MM.1S (cell line): ENCODE measurements at regions not wholly inside any gene's neighbourhood (a gene's known extent, or its start where the extent isn't known, plus 50 kb on each side); places are given as distances from the start of the nearest gene placed in this dataset.

Experiments
- DNase-seq: peaks from one replicate; pipeline ENCODE4 v3.0.0-alpha.2; 2015
- H2AFZ ChIP-seq: fragments of 300-600 bp; sonication (generic); 2 replicates; pipeline ENCODE4 v1.6.0; 2016; ENCODE audit warnings: antibody characterized with exemption, low read length
- H3F3A ChIP-seq: fragments of 300-600 bp; sonication (generic); 2 replicates; pipeline ENCODE4 v1.6.1; 2016; ENCODE audit warnings: mild to moderate bottlenecking, antibody characterized with exemption, low read length, moderate library complexity, mixed read lengths; ENCODE audit not compliant: insufficient read depth
- H3K27ac ChIP-seq: fragments of 300-600 bp; sonication (generic); 2 replicates; pipeline ENCODE4 v1.5.1; 2016; ENCODE audit warnings: mild to moderate bottlenecking, low read length
- H3K27me3 ChIP-seq: fragments of 300-600 bp; sonication (generic); replicated peaks from 2 replicates; pipeline ENCODE4 v1.6.0; 2016; ENCODE audit warnings: low read length; ENCODE audit not compliant: insufficient read depth
- H3K36me3 ChIP-seq: fragments of 300-600 bp; sonication (generic); replicated peaks from 2 replicates; pipeline ENCODE4 v1.6.1; 2016; ENCODE audit warnings: mild to moderate bottlenecking, low read length, mixed read lengths; ENCODE audit not compliant: insufficient read depth
- H3K4me1 ChIP-seq: fragments of 300-600 bp; sonication (generic); 2 replicates; pipeline ENCODE4 v1.6.1; 2016; ENCODE audit warnings: low read length, mixed read lengths
- H3K4me2 ChIP-seq: fragments of 300-600 bp; sonication (generic); 2 replicates; pipeline ENCODE4 v1.6.0; 2016; ENCODE audit warnings: low read depth, low read length
- H3K4me3 ChIP-seq: fragments of 300-600 bp; sonication (generic); 2 replicates; pipeline ENCODE4 v1.5.1; 2016; ENCODE audit warnings: low read length, mixed read lengths
- H3K79me2 ChIP-seq: fragments of 300-600 bp; sonication (generic); 2 replicates; pipeline ENCODE4 v1.6.1; 2016; ENCODE audit warnings: mixed run types, low read length, mixed read lengths
- H3K9ac ChIP-seq: fragments of 300-600 bp; sonication (generic); 2 replicates; pipeline ENCODE4 v1.6.1; 2016; ENCODE audit warnings: low read length, mixed read lengths
- H3K9me2 ChIP-seq: fragments of 300-600 bp; sonication (generic); replicated peaks from 2 replicates; pipeline ENCODE4 v1.6.1; 2016; ENCODE audit warnings: mild to moderate bottlenecking, low read length, mixed read lengths; ENCODE audit not compliant: insufficient read depth
- H3K9me3 ChIP-seq: fragments of 300-600 bp; sonication (generic); replicated peaks from 2 replicates; pipeline ENCODE4 v1.6.1; 2016; ENCODE audit warnings: mild to moderate bottlenecking, low read length, mixed read lengths; ENCODE audit not compliant: insufficient read depth
- H4K20me1 ChIP-seq: fragments of 300-600 bp; sonication (generic); 2 replicates; pipeline ENCODE4 v1.6.1; 2016; ENCODE audit warnings: mild to moderate bottlenecking, low read length, moderate library complexity, mixed read lengths; ENCODE audit not compliant: insufficient read depth
- CTCF ChIP-seq: fragments of 300-600 bp; sonication (generic); IDR thresholded peaks from 2 replicates; pipeline ENCODE4 v1.5.1; 2016; ENCODE audit warnings: antibody characterized with exemption, low read length, mixed read lengths
- EZH2 ChIP-seq: fragments of 300-600 bp; sonication (generic); optimal IDR thresholded peaks from 2 replicates; pipeline ENCODE3; 2017; ENCODE audit warnings: low read depth, mild to moderate bottlenecking, antibody characterized with exemption, low read length, mixed read lengths
- EZH2phosphoT487 ChIP-seq: fragments of 300-600 bp; sonication (generic); IDR thresholded peaks from 2 replicates; pipeline ENCODE4 v1.6.1; 2018; ENCODE audit warnings: antibody characterized with exemption, low read length

GRCh38 chr5:174325961-174326360 lies 280.5 kb downstream of the NSG2 start:
- no peaks in the 10 kb centered on the region for H3K36me3 ChIP-seq
- H2AFZ ChIP-seq, result 0 out of 2 replicates have a peak overlapping the region, but pooled peaks have one; percentile 1
- H3K9me3 ChIP-seq, result no peaks in the 10 kb centered on the region
- DNase-seq, result no peak
- H3K27me3 ChIP-seq, result no peaks in the 10 kb centered on the region
- H3K4me2 ChIP-seq, result no peak overlapping the region
- no peaks in the 10 kb centered on the region for H4K20me1 ChIP-seq
- no peak overlapping the region for H3K4me3 ChIP-seq
- H3K79me2 ChIP-seq, result no peaks in the 10 kb centered on the region
- no peak overlapping the region for H3K9ac ChIP-seq
- peaks cover 25% of the 10 kb centered on the region for H3K4me1 ChIP-seq
- H3K9me2 ChIP-seq, result no peaks in the 10 kb centered on the region
- no peak overlapping the region for H3K27ac ChIP-seq
- no peak for TF ChIP-seq EZH2phosphoT487
- TF ChIP-seq EZH2, result no peak
- TF ChIP-seq CTCF, result no peak
- H3F3A ChIP-seq, result no peaks in the 10 kb centered on the region

- TF ChIP-seq EZH2, result no peak
- TF ChIP-seq CTCF, result no peak
- no peak for TF ChIP-seq EZH2phosphoT487
Observed at GRCh38 chr5:174326372-174326771, 280.9 kb downstream of the NSG2 start.

DNA sequence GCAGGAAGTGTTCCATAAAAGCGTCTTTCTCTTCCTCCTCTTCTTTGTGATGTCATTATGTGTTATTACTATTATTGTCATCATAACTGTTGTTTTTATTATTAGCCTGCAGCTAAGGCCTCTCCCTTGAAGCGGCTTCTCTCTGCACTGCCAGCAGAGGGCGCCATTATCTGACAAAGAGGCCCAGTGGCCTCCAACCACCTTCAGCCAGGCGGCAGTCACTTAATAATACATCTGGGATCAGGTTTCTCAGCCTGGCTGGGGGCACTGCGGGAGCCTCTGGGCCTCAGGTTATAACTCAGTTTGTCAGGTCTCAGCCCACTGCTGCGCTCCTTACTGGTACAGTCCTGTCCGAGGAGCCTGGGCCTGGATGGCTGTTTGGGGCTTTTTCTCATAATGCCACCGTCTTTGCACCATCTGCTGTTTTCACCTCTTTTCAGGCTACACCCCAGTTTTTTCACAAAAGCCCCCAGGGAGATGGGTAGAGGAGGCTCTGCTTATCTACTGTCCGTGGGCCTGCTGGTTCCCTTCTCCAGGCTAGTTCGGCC lies 281.9 kb downstream of the NSG2 start:
- TF ChIP-seq EZH2phosphoT487, result no peak
- peak; percentile 90 for TF ChIP-seq CTCF
- TF ChIP-seq EZH2, result no peak
- peak; percentile 82 for DNase-seq
- peaks cover 16% of the 10 kb centered on the region for H3K4me1 ChIP-seq

More at GRCh38 chr5:174326372-174326771, 280.9 kb downstream of the NSG2 start:
- Histone ChIP-seq H3K27me3 (no peaks in the 10 kb centered on the region), H4K20me1 (no peaks in the 10 kb centered on the region), H3K4me2 (no peak overlapping the region), H3K9me2 (no peaks in the 10 kb centered on the region), H2AFZ (no peak overlapping the region), H3K36me3 (no peaks in the 10 kb centered on the region), H3F3A (no peaks in the 10 kb centered on the region), H3K9ac (no peak overlapping the region), H3K27ac (no peak overlapping the region), H3K9me3 (no peaks in the 10 kb centered on the region), H3K79me2 (no peaks in the 10 kb centered on the region), H3K4me1 (peaks cover 24% of the 10 kb centered on the region), H3K4me3 (no peak overlapping the region)
- no peak for DNase-seq

More for the DNA sequence above, 281.9 kb downstream of the NSG2 start:
- H3K27me3 ChIP-seq, result no peaks in the 10 kb centered on the region
- no peak overlapping the region for H3K4me2 ChIP-seq
- H3K79me2 ChIP-seq, result no peaks in the 10 kb centered on the region
- no peak overlapping the region for H3K9ac ChIP-seq
- H3K9me3 ChIP-seq, result no peaks in the 10 kb centered on the region
- no peak overlapping the region for H3K27ac ChIP-seq
- H4K20me1 ChIP-seq, result no peaks in the 10 kb centered on the region
- no peaks in the 10 kb centered on the region for H3F3A ChIP-seq
- no peaks in the 10 kb centered on the region for H3K36me3 ChIP-seq
- no peak overlapping the region for H3K4me3 ChIP-seq
- no peak overlapping the region for H2AFZ ChIP-seq
- no peaks in the 10 kb centered on the region for H3K9me2 ChIP-seq
